SHP77 treated with DMSO at 0.1 percent for 48 hours (cell line): ENCODE measurements at regions not wholly inside any gene's neighbourhood (a gene's known extent, or its start where the extent isn't known, plus 50 kb on each side); places are given as distances from the start of the nearest gene placed in this dataset.
"Not testable (repeated sequence)": the region's sequence is repeated elsewhere in the genome, so short reads cannot be mapped to it uniquely, and the experiment has no call there.

Experiments used
- DNase-seq: peaks from one replicate; lab custom pipeline; 2025; lab: John Stamatoyannopoulos, UW

DNA sequence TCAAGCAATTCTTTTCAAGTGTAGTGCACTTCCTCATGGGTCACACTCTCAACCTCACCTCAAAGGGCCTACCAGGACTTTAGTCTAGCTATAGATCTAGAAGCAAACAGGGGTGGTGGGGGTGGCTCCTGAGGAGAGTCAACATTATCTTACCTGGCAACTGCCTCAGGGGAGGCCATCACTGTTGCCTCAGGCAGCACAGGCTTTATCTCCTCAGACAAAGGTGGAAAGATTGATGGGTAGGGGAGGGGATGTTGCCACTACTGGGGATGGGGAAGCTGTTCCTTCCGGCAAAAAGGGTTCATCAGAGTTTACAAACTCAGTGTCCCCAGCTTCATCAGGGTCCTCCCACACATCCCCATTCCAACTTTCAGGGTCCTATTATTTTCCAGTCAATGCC, 87.4 kb upstream of the CYRIA start:
- not testable (repeated sequence) for DNase-seq

DNA sequence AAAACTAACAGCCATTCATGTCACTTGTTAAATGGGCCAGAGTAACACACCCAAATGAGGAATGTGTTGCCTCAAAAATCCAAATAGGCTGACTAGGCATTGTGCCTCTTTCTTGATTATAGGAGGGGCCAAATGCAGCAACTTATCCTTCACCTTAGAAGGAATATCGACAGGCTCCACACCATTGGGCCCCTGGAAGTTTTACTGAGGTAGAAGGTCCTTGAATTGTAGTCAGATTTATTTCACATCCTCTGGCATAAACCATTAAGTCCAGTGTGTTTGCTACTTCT, 85.2 kb upstream of the CYRIA start:
- DNase-seq = not testable (repeated sequence)

DNA sequence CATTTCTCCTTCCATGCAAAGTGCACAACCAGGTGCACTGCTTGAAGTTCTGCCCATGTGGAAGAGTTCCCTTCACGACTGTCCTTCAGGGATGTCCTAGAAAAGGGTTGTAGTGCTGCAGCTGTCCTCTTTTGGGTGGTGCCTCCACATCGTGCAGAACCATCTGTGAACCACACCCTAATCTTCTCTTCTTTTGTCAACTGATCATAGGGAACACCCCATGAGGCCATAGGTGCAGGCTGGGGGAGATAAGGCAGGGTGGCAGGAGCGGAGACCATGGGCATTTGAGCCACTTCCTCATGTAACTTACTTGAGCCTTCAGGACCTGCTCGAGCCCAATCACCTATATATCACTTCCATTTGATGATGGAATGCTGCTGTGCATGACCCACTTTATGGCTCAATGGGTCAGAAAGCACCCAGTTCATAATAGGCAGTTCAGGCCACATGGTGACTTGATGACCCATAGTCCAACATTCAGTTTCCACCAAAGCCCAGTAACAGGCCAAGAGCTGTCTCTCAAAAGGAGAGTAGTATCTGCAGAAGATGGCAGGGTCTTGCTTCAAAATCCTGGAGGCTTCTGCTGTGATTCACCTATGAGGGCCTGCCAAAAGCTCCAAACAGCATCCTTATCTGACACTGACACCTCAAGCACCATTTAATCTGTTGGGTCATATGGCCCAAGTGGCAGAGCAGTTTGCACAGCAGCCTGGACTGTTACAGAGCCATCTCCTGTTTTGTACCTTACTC, 84.7 kb upstream of the CYRIA start:
- no peak for DNase-seq

GRCh38 chr2:16748511-16749266, 83.1 kb upstream of the CYRIA start:
- not testable (repeated sequence) for DNase-seq

DNA sequence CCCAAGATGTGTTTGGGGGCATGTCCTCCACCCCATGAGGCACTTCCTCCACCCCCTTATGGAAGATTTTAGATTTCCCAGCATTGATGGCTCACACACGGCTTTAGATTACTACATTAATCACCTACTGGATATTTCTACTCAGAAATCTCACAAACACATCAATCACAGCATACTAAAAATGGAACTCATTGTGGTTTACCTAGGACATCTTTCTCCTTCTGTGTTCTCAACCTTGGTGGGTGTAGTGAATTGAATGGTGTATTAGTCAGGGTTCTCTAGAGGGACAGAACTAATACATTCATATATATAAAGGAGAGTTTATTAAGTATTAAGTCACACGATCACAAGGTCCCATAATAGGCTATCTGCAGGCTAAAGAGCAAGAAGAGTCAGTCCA, 82.1 kb upstream of the CYRIA start:
- DNase-seq = no peak

DNA sequence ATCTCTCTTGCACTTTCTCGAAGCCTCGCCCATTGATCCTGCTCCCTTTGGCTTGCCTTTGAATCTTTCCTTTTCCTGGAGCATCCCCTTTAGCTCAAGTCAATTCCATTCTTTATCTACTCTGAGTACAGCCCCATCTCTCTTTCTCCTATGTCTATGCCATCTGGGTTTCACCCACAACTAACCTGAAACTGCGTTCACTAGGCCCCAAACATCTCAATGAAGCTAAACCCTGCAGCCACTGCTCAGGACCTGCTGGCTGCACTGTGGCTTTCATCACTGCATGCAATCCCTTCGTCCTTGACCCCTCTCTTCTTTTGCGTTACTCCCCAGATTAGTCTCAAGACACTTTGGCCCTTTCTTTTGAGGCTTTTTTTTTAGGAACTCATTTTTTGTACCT, 81.6 kb upstream of the CYRIA start:
- DNase-seq = no peak

GRCh38 chr2:16746833-16747232, 81.2 kb upstream of the CYRIA start:
- no peak for DNase-seq

GRCh38 chr2:16746329-16746728, 80.7 kb upstream of the CYRIA start:
- no peak for DNase-seq

DNA sequence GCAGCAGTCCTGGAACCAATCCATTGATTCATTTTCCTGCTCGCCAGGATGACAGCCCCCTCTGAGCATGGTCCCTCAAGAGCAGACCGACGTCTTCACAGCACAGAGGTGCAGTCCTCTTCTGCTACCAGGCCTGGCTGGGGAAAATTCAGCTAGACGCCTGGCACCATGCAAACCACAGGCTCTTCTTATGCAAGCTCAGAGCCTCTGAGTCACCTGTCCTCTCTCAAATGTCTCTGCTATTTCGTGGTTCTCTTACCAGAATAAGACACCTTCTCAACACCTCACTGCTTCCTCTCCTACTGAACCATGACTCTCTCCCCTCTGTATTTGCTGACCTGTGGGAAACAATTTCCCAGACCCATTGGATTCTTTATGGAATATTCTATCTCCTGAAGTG, 79.8 kb upstream of the CYRIA start:
- DNase-seq = no peak

- DNase-seq = no peak
Measured at GRCh38 chr2:16744521-16744920, 78.9 kb upstream of the CYRIA start.

DNA sequence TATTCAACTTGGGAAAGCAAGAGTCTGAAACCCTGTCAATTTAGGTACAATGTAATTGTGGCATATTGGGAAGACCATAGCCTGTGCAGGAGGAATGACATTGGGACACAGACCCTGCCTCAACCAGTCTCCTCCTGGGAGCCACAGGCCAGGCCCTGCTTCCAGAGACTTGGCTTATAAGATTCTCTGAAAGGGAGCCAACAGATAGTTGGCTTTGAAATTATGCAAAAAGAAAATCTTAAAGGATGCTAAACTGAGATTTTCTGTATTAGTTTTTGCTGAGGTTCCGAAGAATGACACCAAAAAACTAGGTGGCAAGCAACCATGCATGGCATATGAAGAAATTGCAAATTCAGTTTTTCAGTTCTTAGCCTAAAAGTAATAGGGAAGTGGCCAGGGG, 76.4 kb upstream of the CYRIA start:
- DNase-seq = no peak

GRCh38 chr2:16741498-16741897, 75.9 kb upstream of the CYRIA start:
- no peak for DNase-seq

DNA sequence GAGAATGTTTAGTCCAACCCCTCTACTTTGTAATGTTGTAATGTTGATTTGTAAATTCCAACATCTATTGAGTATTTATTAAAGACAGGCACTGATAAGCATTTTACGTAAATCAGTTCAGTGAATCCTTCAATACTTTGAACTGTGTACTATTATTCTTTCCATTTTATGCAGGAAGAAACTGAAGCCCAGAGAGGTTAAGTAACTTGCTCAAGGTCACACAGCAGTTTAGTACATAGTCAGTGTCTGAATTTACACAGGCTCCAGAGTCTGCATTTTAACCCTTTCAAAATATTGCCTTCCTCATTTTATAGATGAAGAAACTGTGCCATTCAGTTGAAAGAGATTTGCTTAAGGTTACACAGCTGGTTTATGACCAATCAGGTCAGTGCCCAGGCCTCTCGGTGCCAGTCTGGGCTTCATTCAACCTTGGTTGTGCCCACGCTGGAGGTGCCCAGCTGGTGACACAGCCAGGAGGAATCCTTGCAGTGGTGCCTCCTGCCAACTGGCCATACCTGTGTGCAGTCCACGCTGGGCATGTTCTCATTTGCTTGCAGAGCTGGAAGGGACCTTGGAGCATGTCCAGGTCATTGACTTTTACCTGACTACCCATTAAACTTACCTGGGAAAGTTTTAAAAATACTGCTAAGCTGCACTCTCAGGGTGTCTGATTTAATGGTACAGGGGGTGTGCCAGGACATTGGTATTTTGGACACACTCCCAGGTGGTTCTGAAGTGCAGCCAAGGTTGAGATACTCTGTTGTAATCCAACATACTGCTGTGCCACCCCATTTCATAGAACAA, 74.3 kb upstream of the CYRIA start:
- DNase-seq = no peak

- DNase-seq = no peak
Measured at GRCh38 chr2:16738361-16739225, 73.0 kb upstream of the CYRIA start.

DNA sequence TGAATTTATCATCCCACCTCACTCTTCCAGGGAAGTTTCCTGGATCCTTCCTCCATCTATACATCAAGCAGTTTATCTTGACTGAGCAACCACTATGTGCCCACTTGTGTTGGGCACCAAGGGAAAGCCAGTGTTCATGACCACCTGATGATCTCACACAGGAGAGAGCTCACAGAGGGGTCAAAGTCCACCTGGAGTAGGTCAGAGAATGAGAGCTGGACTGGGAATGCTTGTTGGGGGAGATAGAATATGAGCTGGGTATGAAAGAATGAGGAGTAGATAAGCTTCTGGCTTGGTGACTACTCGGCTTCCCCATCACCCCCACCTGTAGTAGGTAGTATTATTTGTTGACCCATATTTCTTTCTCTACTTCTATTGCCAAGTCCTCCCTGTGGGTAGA, 72.2 kb upstream of the CYRIA start:
- no peak for DNase-seq

- no peak for DNase-seq
Measured at GRCh38 chr2:16736633-16737032, 71.0 kb upstream of the CYRIA start.

- DNase-seq = no peak
Measured at GRCh38 chr2:16729335-16729734, 63.7 kb upstream of the CYRIA start.

GRCh38 chr2:16728351-16729136, 62.9 kb upstream of the CYRIA start:
- DNase-seq = no peak

DNA sequence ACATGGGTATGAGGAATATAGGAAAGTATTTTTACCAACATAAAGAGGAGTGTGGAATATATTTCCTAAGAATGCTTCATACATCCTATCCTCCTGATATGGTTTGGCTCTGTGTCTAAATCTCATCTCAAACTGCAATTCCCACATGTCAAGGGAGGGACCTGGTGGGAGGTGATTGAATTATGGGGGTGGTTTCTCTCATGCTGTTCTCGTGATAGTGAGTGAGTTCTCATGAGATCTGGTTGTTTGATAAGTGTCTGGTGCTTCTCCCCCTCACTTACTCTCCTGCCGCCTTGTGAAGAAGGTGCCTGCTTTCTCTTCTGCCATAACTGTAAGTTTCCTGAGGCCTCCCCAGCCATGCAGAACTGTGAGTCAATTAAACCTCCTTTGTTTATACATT, 62.2 kb upstream of the CYRIA start:
- not testable (repeated sequence) for DNase-seq

DNA sequence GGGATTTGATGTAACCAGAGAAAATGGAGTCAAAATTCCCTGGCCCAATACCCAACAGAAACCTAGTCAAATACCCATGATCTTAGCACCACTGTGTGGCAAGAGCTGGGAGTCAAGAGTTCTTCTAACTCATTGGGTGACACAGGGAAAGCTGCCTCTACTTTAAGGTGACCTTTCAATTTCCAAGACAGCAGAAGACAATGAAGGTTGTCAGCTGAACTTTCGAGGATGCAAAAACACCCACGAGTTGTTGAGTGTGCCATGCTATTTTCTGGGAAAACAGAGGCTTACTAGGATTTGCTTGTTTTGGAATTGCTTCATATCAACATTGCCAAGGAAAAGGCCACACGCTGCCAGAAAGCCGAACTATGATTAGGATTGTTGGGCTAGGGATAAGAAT, 61.6 kb upstream of the CYRIA start:
- no peak for DNase-seq

- no peak for DNase-seq
Measured at GRCh38 chr2:16726577-16726976, 60.9 kb upstream of the CYRIA start.
